ENCODE measurements at regions not wholly inside any gene's neighbourhood (a gene's known extent, or its start where the extent isn't known, plus 50 kb on each side); places are given as distances from the start of the nearest gene placed in this dataset.
A peak's percentile ranks its signal among the peaks of the same experiment; 100 is the strongest.

GRCh38 chr2:35787302-35788031 is 568.1 kb upstream of the CRIM1 start:
- TF ChIP-seq CTCF (IDR thresholded peaks at IDR 0.05; ENCODE audit: insufficient read depth, low read depth, low read length, missing control alignments), result no peak
- peak; percentile 68 for DNase-seq (ENCODE audit: low read depth)
- no peak overlapping the region for H3K4me3 ChIP-seq (ENCODE audit: low read length)

GRCh38 chr2:35785564-35785963 is 570.0 kb upstream of the CRIM1 start:
- TF ChIP-seq CTCF (IDR thresholded peaks at IDR 0.05; ENCODE audit: insufficient read depth, low read depth, low read length, missing control alignments), result no peak
- no peak overlapping the region for H3K4me3 ChIP-seq (ENCODE audit: low read length)
- no peak for DNase-seq (ENCODE audit: low read depth)

GRCh38 chr2:35784777-35785176 is 570.8 kb upstream of the CRIM1 start:
- no peak for TF ChIP-seq CTCF (IDR thresholded peaks at IDR 0.05; ENCODE audit: insufficient read depth, low read depth, low read length, missing control alignments)

GRCh38 chr2:35783723-35784122 is 571.9 kb upstream of the CRIM1 start:
- peak; percentile 40 for DNase-seq (ENCODE audit: low read depth)
- no peak overlapping the region for H3K4me3 ChIP-seq (ENCODE audit: low read length)
- no peak for TF ChIP-seq CTCF (IDR thresholded peaks at IDR 0.05; ENCODE audit: insufficient read depth, low read depth, low read length, missing control alignments)

More at GRCh38 chr2:35784777-35785176, 570.8 kb upstream of the CRIM1 start:
- H3K4me3 ChIP-seq (ENCODE audit: low read length), result no peak overlapping the region
- no peak for DNase-seq (ENCODE audit: low read depth)

GRCh38 chr2:35741556-35741955 is 614.0 kb upstream of the CRIM1 start:
- TF ChIP-seq CTCF (IDR thresholded peaks at IDR 0.05; ENCODE audit: insufficient read depth, low read depth, low read length, missing control alignments), result no peak
- peak; percentile 59 for DNase-seq (ENCODE audit: low read depth)
- no peak overlapping the region for H3K4me3 ChIP-seq (ENCODE audit: low read length)

- TF ChIP-seq CTCF (IDR thresholded peaks at IDR 0.05; ENCODE audit: insufficient read depth, low read depth, low read length, missing control alignments), result no peak
- no peak overlapping the region for H3K4me3 ChIP-seq (ENCODE audit: low read length)
- DNase-seq (ENCODE audit: low read depth), result no peak
Observed at GRCh38 chr2:35731674-35732073, 623.9 kb upstream of the CRIM1 start.

- no peak overlapping the region for H3K4me3 ChIP-seq (ENCODE audit: low read length)
- DNase-seq (ENCODE audit: low read depth), result no peak
- TF ChIP-seq CTCF (IDR thresholded peaks at IDR 0.05; ENCODE audit: insufficient read depth, low read depth, low read length, missing control alignments), result no peak
Observed at GRCh38 chr2:35714883-35715282, 640.7 kb upstream of the CRIM1 start.
